ENCODE measurements at regions not wholly inside any gene's neighbourhood (a gene's known extent, or its start where the extent isn't known, plus 50 kb on each side); places are given as distances from the start of the nearest gene placed in this dataset.

DNA sequence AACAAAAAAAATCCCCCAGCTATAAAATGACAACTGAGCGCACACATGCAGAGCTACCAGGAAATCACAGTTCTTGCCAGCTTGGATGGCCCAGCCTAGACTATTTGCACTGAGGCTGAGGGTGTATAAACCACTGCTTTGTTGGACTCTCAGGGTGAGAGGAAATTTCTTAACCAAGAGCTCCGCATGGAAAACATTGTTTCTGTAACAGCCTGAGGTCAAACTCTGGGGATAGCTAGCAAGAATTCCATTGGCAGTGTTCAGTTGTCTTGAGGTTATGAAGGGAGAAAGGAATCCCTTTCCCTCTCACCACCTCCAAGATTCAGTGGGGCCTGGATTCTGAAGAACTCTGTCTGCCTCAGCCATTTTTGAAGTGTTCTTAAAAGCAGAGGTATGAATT lies 360.0 kb downstream of the OSTF1 start:
- Mint-ChIP-seq H3K4me1 (peaks cover 29 to 32% of the 10 kb centered on the region in 2 experiments), H3K27me3 (ENCODE audit: low read depth) (0 out of 2 replicates have a peak, but pooled peaks cover 3% of the 10 kb centered on the region), H3K27ac (peak overlapping the region in 1 of 3 experiments; percentile 49; a peak in 1 of 7 replicates), H3K9me3 (peaks cover 6 to 9% of the 10 kb centered on the region in 2 experiments; a peak in 3 of 5 replicates), H3K36me3 (ENCODE audit: insufficient read depth in 1 of 3, low read depth in 3 of 3) (peaks cover 0 to 6% (median 0%) of the 10 kb centered on the region in 3 experiments; a peak in 2 of 7 replicates), H3K4me3 (no peak overlapping the region)
- Histone ChIP-seq H3K9ac (ENCODE audit: extremely low read depth, insufficient read length, low read length) (no peak overlapping the region), H3K23me2 (ENCODE audit: insufficient read length, low read depth, low read length, poor library complexity, severe bottlenecking) (no peaks in the 10 kb centered on the region), H4K5ac (ENCODE audit: insufficient read length, low read depth, low read length) (no peak overlapping the region), H4K8ac (replicated peaks; ENCODE audit: insufficient read length, low read depth, low read length) (no peak overlapping the region), H2AK5ac (ENCODE audit: insufficient read length, low read length) (no peak overlapping the region), H2BK15ac (ENCODE audit: low read depth, low read length) (no peak overlapping the region), H3K14ac (ENCODE audit: insufficient read depth, low read length) (no peak overlapping the region), H3K27ac (ENCODE audit: insufficient read length, low read depth, low read length) (no peak overlapping the region), H3K4me1 (ENCODE audit: insufficient read depth, low read length) (no peaks in the 10 kb centered on the region), H3K23ac (ENCODE audit: insufficient read length, low read depth, low read length) (no peak overlapping the region), H3K27me3 (ENCODE audit: insufficient read depth, low read length) (no peaks in the 10 kb centered on the region), H3K79me1 (ENCODE audit: insufficient read depth, low read depth, low read length, poor library complexity, severe bottlenecking) (no peaks in the 10 kb centered on the region), H3K4me2 (ENCODE audit: insufficient read depth, insufficient read length, low read length) (no peak overlapping the region), H3K4ac (ENCODE audit: low read depth, low read length) (no peak overlapping the region), H2BK120ac (ENCODE audit: low read depth, low read length, poor library complexity, severe bottlenecking) (no peak overlapping the region), H3K56ac (ENCODE audit: insufficient read length, low read depth, low read length) (no peak overlapping the region), H3K18ac (ENCODE audit: insufficient read length, low read depth, low read length) (no peak overlapping the region), H4K91ac (ENCODE audit: insufficient read length, low read depth, low read length) (no peak overlapping the region), H3K79me2 (ENCODE audit: insufficient read depth, low read length) (no peaks in the 10 kb centered on the region), H4K20me1 (ENCODE audit: control insufficient read depth, insufficient read depth, insufficient read length) (no peaks in the 10 kb centered on the region), H2BK5ac (ENCODE audit: insufficient read length, low read length) (no peak overlapping the region), H2BK12ac (ENCODE audit: insufficient read length, low read depth, low read length) (no peak overlapping the region), H3K9me3 (ENCODE audit: control insufficient read depth, low read depth, low read length) (no peaks in the 10 kb centered on the region), H3T11ph (ENCODE audit: low read length) (no peak overlapping the region), H2AFZ (ENCODE audit: low read length) (peak overlapping the region; percentile 56), H2BK20ac (ENCODE audit: low read depth, low read length, poor library complexity, severe bottlenecking) (no peak overlapping the region)
- TF ChIP-seq, protein P1, sequence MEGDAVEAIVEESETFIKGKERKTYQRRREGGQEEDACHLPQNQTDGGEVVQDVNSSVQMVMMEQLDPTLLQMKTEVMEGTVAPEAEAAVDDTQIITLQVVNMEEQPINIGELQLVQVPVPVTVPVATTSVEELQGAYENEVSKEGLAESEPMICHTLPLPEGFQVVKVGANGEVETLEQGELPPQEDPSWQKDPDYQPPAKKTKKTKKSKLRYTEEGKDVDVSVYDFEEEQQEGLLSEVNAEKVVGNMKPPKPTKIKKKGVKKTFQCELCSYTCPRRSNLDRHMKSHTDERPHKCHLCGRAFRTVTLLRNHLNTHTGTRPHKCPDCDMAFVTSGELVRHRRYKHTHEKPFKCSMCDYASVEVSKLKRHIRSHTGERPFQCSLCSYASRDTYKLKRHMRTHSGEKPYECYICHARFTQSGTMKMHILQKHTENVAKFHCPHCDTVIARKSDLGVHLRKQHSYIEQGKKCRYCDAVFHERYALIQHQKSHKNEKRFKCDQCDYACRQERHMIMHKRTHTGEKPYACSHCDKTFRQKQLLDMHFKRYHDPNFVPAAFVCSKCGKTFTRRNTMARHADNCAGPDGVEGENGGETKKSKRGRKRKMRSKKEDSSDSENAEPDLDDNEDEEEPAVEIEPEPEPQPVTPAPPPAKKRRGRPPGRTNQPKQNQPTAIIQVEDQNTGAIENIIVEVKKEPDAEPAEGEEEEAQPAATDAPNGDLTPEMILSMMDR (conservative IDR thresholded peaks at IDR 0.05), result no peak
- no CpG with 5 or more reads among the region's 2 CpGs for WGBS (ENCODE audit: extremely low coverage, insufficient read length, low lambda C conversion rate)
- DNase-seq, result no peak

All from H9 (cell line).